Suprapubic skin (tissue), 4 donors: ENCODE measurements at regions not wholly inside any gene's neighbourhood (a gene's known extent, or its start where the extent isn't known, plus 50 kb on each side); places are given as distances from the start of the nearest gene placed in this dataset.

Experiments
- DNase-seq, 2 donors: peaks; one replicate each; pipeline ENCODE4 v3.0.0-alpha.2; 2019; ENCODE audit warnings: low spot score in 2 of 2
- H3K27ac ChIP-seq: fragments of 200-600 bp; sonication (generic); one replicate; pipeline ENCODE4 v1.5.1; 2019
- H3K27me3 ChIP-seq: fragments of 200-600 bp; sonication (generic); one replicate; pipeline ENCODE4 v1.5.1; 2019
- H3K36me3 ChIP-seq: fragments of 200-600 bp; sonication (generic); one replicate; pipeline ENCODE4 v1.5.1; 2019
- H3K4me1 ChIP-seq: fragments of 200-600 bp; sonication (generic); one replicate; pipeline ENCODE4 v1.5.1; 2019
- H3K4me3 ChIP-seq: fragments of 200-600 bp; sonication (generic); one replicate; pipeline ENCODE4 v1.5.1; 2019; ENCODE audit warnings: mild to moderate bottlenecking
- H3K9me3 ChIP-seq: fragments of 200-600 bp; sonication (generic); one replicate; pipeline ENCODE4 v1.5.1; 2019
- EP300 ChIP-seq: sonication (generic); formaldehyde crosslinking; IDR thresholded peaks from one replicate; pipeline ENCODE4 v1.6.1; 2017; ENCODE audit warnings: antibody characterized with exemption
- POLR2A ChIP-seq, 2 donors: fragments of 450-650 bp; IDR thresholded peaks; one replicate each; pipeline ENCODE4 v1.6.1; 2017; ENCODE audit warnings: antibody characterized with exemption in 2 of 2, mild to moderate bottlenecking in 2 of 2, moderate library complexity in 2 of 2
- POLR2AphosphoS5 ChIP-seq, 3 donors: sonication (generic); formaldehyde crosslinking; IDR thresholded peaks; one replicate each; pipeline ENCODE4 v1.6.1; 2017; ENCODE audit warnings: antibody characterized with exemption in 3 of 3
- WGBS: methylation state at CpG from one replicate; pipeline ENCODE4 v1.1.5; 2018; 5-methylcytosine and 5-hydroxymethylcytosine counted together
- TF ChIP-seq, protein P1 (sequence below), 2 donors: fragments of 200-600 bp in 1 of 2; fragments of 450-650 bp in 1 of 2; sonication (generic) in 1 of 2; IDR thresholded peaks; one replicate each; pipeline ENCODE4 v1.5.1; 2016 to 2019; ENCODE audit warnings: antibody characterized with exemption in 2 of 2, mild to moderate bottlenecking in 1 of 2, moderate library complexity in 1 of 2

DNA sequence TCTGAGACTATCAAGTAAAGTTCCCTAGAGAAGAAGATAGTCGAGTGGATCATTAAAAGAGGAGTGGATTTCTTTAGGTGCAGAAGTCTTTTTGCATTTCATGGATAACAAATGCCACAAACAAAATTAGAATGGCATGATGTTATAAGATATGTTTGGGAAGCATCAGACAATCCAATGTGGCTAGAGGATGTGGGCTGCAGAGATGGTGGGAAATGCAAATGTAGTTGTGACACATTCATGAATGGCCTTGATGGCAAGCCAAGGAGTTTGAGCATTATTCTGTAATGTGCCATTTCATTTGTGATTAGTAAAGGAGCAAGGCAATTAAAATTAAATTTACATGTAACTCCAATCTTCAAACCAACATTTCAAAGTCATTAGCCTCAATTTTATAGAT is 211.9 kb downstream of the CENPW start:
- no peaks in the 10 kb centered on the region for H3K9me3 ChIP-seq
- no peaks in the 10 kb centered on the region for H3K36me3 ChIP-seq
- H3K4me3 ChIP-seq = no peak overlapping the region
- no peak for DNase-seq
- TF ChIP-seq POLR2A (IDR thresholded peaks at IDR 0.05) (no peak), POLR2AphosphoS5 (IDR thresholded peaks at IDR 0.05) (no peak), EP300 (no peak)
- TF ChIP-seq, protein P1, sequence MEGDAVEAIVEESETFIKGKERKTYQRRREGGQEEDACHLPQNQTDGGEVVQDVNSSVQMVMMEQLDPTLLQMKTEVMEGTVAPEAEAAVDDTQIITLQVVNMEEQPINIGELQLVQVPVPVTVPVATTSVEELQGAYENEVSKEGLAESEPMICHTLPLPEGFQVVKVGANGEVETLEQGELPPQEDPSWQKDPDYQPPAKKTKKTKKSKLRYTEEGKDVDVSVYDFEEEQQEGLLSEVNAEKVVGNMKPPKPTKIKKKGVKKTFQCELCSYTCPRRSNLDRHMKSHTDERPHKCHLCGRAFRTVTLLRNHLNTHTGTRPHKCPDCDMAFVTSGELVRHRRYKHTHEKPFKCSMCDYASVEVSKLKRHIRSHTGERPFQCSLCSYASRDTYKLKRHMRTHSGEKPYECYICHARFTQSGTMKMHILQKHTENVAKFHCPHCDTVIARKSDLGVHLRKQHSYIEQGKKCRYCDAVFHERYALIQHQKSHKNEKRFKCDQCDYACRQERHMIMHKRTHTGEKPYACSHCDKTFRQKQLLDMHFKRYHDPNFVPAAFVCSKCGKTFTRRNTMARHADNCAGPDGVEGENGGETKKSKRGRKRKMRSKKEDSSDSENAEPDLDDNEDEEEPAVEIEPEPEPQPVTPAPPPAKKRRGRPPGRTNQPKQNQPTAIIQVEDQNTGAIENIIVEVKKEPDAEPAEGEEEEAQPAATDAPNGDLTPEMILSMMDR (IDR thresholded peaks at IDR 0.05) = no peak
- H3K27me3 ChIP-seq = no peaks in the 10 kb centered on the region
- no peak overlapping the region for H3K27ac ChIP-seq
- H3K4me1 ChIP-seq = no peaks in the 10 kb centered on the region
- 88% methylated on average over 1 of the region's 1 CpG for WGBS

DNA sequence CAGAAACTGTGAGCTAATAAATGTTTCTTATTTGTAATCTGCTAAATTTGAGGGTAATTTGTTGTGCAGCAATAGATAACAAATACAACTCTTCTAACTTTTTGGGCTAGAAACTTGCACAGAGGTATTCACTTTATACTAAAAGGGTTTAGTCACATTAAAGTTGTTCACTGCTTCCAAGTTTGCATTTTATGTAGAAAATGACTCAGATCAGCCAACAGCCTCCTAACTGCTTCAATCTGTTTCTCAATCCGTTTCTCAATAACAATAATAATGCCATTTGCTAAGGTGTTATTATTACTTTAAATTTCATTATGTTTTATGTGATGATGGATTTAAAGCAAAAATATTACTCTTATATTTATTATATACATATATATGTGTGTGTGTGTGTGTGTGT is 213.9 kb downstream of the CENPW start:
- H3K36me3 ChIP-seq = no peaks in the 10 kb centered on the region
- WGBS = 60% methylated on average over 1 of the region's 1 CpG
- no peaks in the 10 kb centered on the region for H3K9me3 ChIP-seq

DNA sequence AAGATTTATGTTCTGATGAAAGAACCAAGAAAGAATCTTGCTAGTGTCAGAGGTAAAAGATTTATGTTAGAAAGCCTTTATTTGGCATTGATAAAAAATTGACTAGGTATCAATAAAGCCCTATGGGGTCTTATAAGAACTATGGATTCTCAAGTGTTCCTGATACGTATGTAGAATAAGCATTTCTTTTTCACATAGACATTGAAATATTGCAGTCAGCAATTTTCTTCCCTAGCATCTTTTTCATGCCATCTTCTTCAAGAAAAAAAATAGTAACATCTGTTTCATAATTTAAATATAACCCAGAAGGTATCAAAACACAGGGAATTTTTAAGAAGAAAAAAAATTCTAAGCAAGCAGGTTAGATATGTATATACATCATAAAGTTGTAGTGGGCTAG is 230.6 kb downstream of the CENPW start:
- H3K27me3 ChIP-seq = no peaks in the 10 kb centered on the region
- no peaks in the 10 kb centered on the region for H3K9me3 ChIP-seq
- no peak for DNase-seq
- 40% methylated on average over 1 of the region's 1 CpG for WGBS
- no peak overlapping the region for H3K27ac ChIP-seq
- no peaks in the 10 kb centered on the region for H3K4me1 ChIP-seq
- TF ChIP-seq POLR2A (IDR thresholded peaks at IDR 0.05) (no peak), EP300 (no peak), POLR2AphosphoS5 (IDR thresholded peaks at IDR 0.05) (no peak)
- TF ChIP-seq, protein P1 (IDR thresholded peaks at IDR 0.05) = no peak
- H3K36me3 ChIP-seq = no peaks in the 10 kb centered on the region
- H3K4me3 ChIP-seq = no peak overlapping the region

More for the DNA sequence above, 213.9 kb downstream of the CENPW start:
- Histone ChIP-seq H3K4me3 (no peak overlapping the region), H3K27me3 (no peaks in the 10 kb centered on the region), H3K4me1 (no peaks in the 10 kb centered on the region), H3K27ac (no peak overlapping the region)
- DNase-seq = no peak
- TF ChIP-seq POLR2A (IDR thresholded peaks at IDR 0.05) (no peak), EP300 (no peak), POLR2AphosphoS5 (IDR thresholded peaks at IDR 0.05) (no peak)
- TF ChIP-seq, protein P1 (IDR thresholded peaks at IDR 0.05) = no peak

DNA sequence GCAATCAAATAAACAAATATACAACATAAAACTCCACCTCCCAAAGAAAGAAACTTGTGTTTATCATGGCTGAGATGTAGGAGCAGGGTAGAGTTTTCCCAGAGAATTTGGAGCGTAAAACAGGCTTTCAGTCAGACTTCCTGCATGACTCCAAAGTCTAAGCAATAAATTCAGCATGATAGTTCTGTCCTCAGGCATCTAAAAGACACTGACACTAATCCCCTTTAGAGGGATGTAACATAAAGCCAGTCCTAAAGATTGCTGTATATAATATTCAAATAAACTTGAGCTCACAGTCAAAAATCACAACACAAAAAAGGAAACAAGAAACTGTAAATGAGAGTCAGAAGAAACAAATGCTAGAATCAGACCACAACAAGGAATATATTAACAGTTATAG is 234.4 kb downstream of the CENPW start:
- H3K4me3 ChIP-seq = no peak overlapping the region
- H3K4me1 ChIP-seq = no peaks in the 10 kb centered on the region
- no peak for TF ChIP-seq EP300
- TF ChIP-seq POLR2A (IDR thresholded peaks at IDR 0.05) = no peak
- TF ChIP-seq POLR2AphosphoS5 (IDR thresholded peaks at IDR 0.05) = no peak
- TF ChIP-seq, protein P1 (IDR thresholded peaks at IDR 0.05) = no peak
- no peaks in the 10 kb centered on the region for H3K27me3 ChIP-seq
- no peak for DNase-seq
- no peaks in the 10 kb centered on the region for H3K9me3 ChIP-seq
- no peak overlapping the region for H3K27ac ChIP-seq
- WGBS = 25% methylated on average over 1 of the region's 1 CpG
- H3K36me3 ChIP-seq = no peaks in the 10 kb centered on the region

DNA sequence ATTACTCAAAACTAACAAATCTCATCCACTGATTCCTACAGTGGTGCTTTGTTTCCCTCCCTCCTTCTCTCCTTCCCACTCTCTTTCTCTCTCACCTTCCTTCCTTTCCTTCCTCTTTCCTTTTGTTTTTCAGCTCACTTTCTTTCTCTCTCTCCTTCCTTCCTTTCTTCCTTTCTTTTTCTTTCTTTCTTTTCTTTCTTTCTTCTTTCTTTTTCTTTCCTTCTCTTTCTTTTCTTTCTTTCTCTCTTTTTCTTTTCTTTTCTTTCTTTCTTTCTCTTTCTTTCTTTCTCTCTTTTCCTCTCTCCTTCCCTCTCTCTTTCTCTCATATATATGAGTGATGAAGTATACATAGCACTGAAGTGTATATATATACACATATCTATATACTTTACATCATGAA is 241.4 kb downstream of the CENPW start:
- no peaks in the 10 kb centered on the region for H3K9me3 ChIP-seq
- no peak for DNase-seq
- H3K4me1 ChIP-seq = no peaks in the 10 kb centered on the region
- H3K27me3 ChIP-seq = no peaks in the 10 kb centered on the region
- no peaks in the 10 kb centered on the region for H3K36me3 ChIP-seq
- no peak overlapping the region for H3K27ac ChIP-seq
- TF ChIP-seq POLR2AphosphoS5 (IDR thresholded peaks at IDR 0.05) (no peak), POLR2A (IDR thresholded peaks at IDR 0.05) (no peak)
- TF ChIP-seq, protein P1 (IDR thresholded peaks at IDR 0.05) = no peak
- H3K4me3 ChIP-seq = no peak overlapping the region
